ENCODE measurements at regions not wholly inside any gene's neighbourhood (a gene's known extent, or its start where the extent isn't known, plus 50 kb on each side); places are given as distances from the start of the nearest gene placed in this dataset.
"Not testable (repeated sequence)": the region's sequence is repeated elsewhere in the genome, so short reads cannot be mapped to it uniquely, and the experiment has no call there.

- in situ Hi-C loops (cut with HindIII; ENCODE audit: low sequenced_read_pairs), result no loop called here
- no peak for DNase-seq (ENCODE audit: low spot score)
Measured at GRCh38 chr12:17158201-17158600, 552.2 kb upstream of the LMO3 start.

GRCh38 chr12:17151917-17152316 is 546.0 kb upstream of the LMO3 start:
- no peak for DNase-seq (ENCODE audit: low spot score)
- in situ Hi-C loops (cut with HindIII; ENCODE audit: low sequenced_read_pairs), result no loop called here

GRCh38 chr12:17148706-17149105 is 542.7 kb upstream of the LMO3 start:
- in situ Hi-C loops (cut with HindIII; ENCODE audit: low sequenced_read_pairs), result no loop called here

GRCh38 chr12:17142856-17143255 is 536.9 kb upstream of the LMO3 start:
- DNase-seq (ENCODE audit: low spot score), result no peak
- in situ Hi-C loops (cut with HindIII; ENCODE audit: low sequenced_read_pairs), result no loop called here

More at GRCh38 chr12:17148706-17149105, 542.7 kb upstream of the LMO3 start:
- DNase-seq (ENCODE audit: low spot score), result no peak

- DNase-seq (ENCODE audit: low spot score), result no peak
- in situ Hi-C loops (cut with HindIII; ENCODE audit: low sequenced_read_pairs), result no loop called here
Measured at GRCh38 chr12:17139931-17140330, 534.0 kb upstream of the LMO3 start.

- in situ Hi-C loops (cut with HindIII; ENCODE audit: low sequenced_read_pairs), result no loop called here
Measured at GRCh38 chr12:17137396-17137795, 531.4 kb upstream of the LMO3 start.

GRCh38 chr12:17134315-17134714 is 528.4 kb upstream of the LMO3 start:
- DNase-seq (ENCODE audit: low spot score), result no peak
- in situ Hi-C loops (cut with HindIII; ENCODE audit: low sequenced_read_pairs), result no loop called here

More at GRCh38 chr12:17137396-17137795, 531.4 kb upstream of the LMO3 start:
- no peak for DNase-seq (ENCODE audit: low spot score)

- no peak for DNase-seq (ENCODE audit: low spot score)
- in situ Hi-C loops (cut with HindIII; ENCODE audit: low sequenced_read_pairs), result no loop called here
Measured at GRCh38 chr12:17132336-17132735, 526.4 kb upstream of the LMO3 start.

GRCh38 chr12:17116538-17116937 is 510.6 kb upstream of the LMO3 start:
- DNase-seq (ENCODE audit: low spot score); in situ Hi-C loops (cut with HindIII; ENCODE audit: low sequenced_read_pairs): not testable (repeated sequence)

GRCh38 chr12:17110316-17110715 is 504.4 kb upstream of the LMO3 start:
- DNase-seq (ENCODE audit: low spot score), result no peak
- in situ Hi-C loops (cut with HindIII; ENCODE audit: low sequenced_read_pairs), result no loop called here

GRCh38 chr12:17108877-17109541 is 503.0 kb upstream of the LMO3 start:
- DNase-seq (ENCODE audit: low spot score), result no peak
- in situ Hi-C loops (cut with HindIII; ENCODE audit: low sequenced_read_pairs), result no loop called here

- no peak for DNase-seq (ENCODE audit: low spot score)
- in situ Hi-C loops (cut with HindIII; ENCODE audit: low sequenced_read_pairs), result no loop called here
Measured at GRCh38 chr12:17104801-17105200, 498.8 kb upstream of the LMO3 start.

GRCh38 chr12:17097674-17098073 is 491.7 kb upstream of the LMO3 start:
- in situ Hi-C loops (cut with HindIII; ENCODE audit: low sequenced_read_pairs), result no loop called here
- DNase-seq (ENCODE audit: low spot score), result no peak

GRCh38 chr12:17084831-17085230 is 478.9 kb upstream of the LMO3 start:
- no peak for DNase-seq (ENCODE audit: low spot score)
- in situ Hi-C loops (cut with HindIII; ENCODE audit: low sequenced_read_pairs), result no loop called here

GRCh38 chr12:17079251-17079909 is 473.4 kb upstream of the LMO3 start:
- no peak for DNase-seq (ENCODE audit: low spot score)
- in situ Hi-C loops (cut with HindIII; ENCODE audit: low sequenced_read_pairs), result no loop called here

- DNase-seq (ENCODE audit: low spot score), result no peak
- in situ Hi-C loops (cut with HindIII; ENCODE audit: low sequenced_read_pairs), result no loop called here
Measured at GRCh38 chr12:17077594-17077993, 471.6 kb upstream of the LMO3 start.

- in situ Hi-C loops (cut with HindIII; ENCODE audit: low sequenced_read_pairs), result no loop called here
Measured at GRCh38 chr12:17076811-17077210, 470.8 kb upstream of the LMO3 start.

GRCh38 chr12:17076028-17076744 is 470.2 kb upstream of the LMO3 start:
- DNase-seq (ENCODE audit: low spot score), result no peak
- in situ Hi-C loops (cut with HindIII; ENCODE audit: low sequenced_read_pairs), result no loop called here

More at GRCh38 chr12:17076811-17077210, 470.8 kb upstream of the LMO3 start:
- DNase-seq (ENCODE audit: low spot score), result no peak

- in situ Hi-C loops (cut with HindIII; ENCODE audit: low sequenced_read_pairs), result no loop called here
- no peak for DNase-seq (ENCODE audit: low spot score)
Measured at GRCh38 chr12:17064834-17065233, 458.9 kb upstream of the LMO3 start.

GRCh38 chr12:17062267-17063036 is 456.5 kb upstream of the LMO3 start:
- in situ Hi-C loops (cut with HindIII; ENCODE audit: low sequenced_read_pairs), result no loop called here
- DNase-seq (ENCODE audit: low spot score), result no peak
